DND-41 (cell line): ENCODE measurements at regions not wholly inside any gene's neighbourhood (a gene's known extent, or its start where the extent isn't known, plus 50 kb on each side); places are given as distances from the start of the nearest gene placed in this dataset.

Experiments
- CTCF ChIP-seq: IDR thresholded peaks from 2 replicates; pipeline ENCODE4 v1.5.1; 2012; ENCODE audit warnings: borderline replicate concordance, low read length, moderate library complexity, mild to moderate bottlenecking; ENCODE audit not compliant: poor library complexity, severe bottlenecking; ENCODE audit errors: extremely low read depth
- EZH2 ChIP-seq: IDR thresholded peaks from 3 replicates; pipeline ENCODE4 v1.6.1; 2012; ENCODE audit warnings: borderline replicate concordance, low read depth, mild to moderate bottlenecking, moderate library complexity, low read length, inconsistent platforms; ENCODE audit not compliant: severe bottlenecking

- TF ChIP-seq CTCF, result no peak
- TF ChIP-seq EZH2, result no peak
Observed at GRCh38 chr7:17589671-17590070, 291.2 kb downstream of the AHR start.
